ENCODE measurements at regions not wholly inside any gene's neighbourhood (a gene's known extent, or its start where the extent isn't known, plus 50 kb on each side); places are given as distances from the start of the nearest gene placed in this dataset.

GRCh38 chr3:166752214-166752613 lies 627.9 kb downstream of the ZBBX start:
- Histone ChIP-seq H4K20me1 (replicated peaks; ENCODE audit: control insufficient read depth, insufficient read depth, low read length) (no peaks in the 10 kb centered on the region), H3K27me3 (ENCODE audit: control insufficient read depth in 2 of 2, insufficient read depth in 2 of 2, low read length in 2 of 2) (no peaks in the 10 kb centered on the region), H3K4me2 (ENCODE audit: insufficient read depth, low read length) (no peak overlapping the region), H3K27ac (ENCODE audit: extremely low read depth, low read depth, low read length) (no peak overlapping the region), H3K9me1 (ENCODE audit: control insufficient read depth, insufficient read depth, low read length) (no peaks in the 10 kb centered on the region), H3K79me2 (ENCODE audit: control insufficient read depth, insufficient read depth, low read length) (no peaks in the 10 kb centered on the region), H3K4me3 (no peak overlapping the region), H2AFZ (ENCODE audit: low read depth, low read length) (no peak overlapping the region), H3K9me3 (replicated peaks; ENCODE audit: control insufficient read depth, insufficient read depth, low read depth, low read length) (no peaks in the 10 kb centered on the region), H3K9ac (ENCODE audit: insufficient read depth in 1 of 2, low read depth in 2 of 2, low read length in 2 of 2) (no peak overlapping the region), H3K36me3 (ENCODE audit: control insufficient read depth, insufficient read depth, low read length) (no peaks in the 10 kb centered on the region), H3K4me1 (replicated peaks in 1 of 2; ENCODE audit: control insufficient read depth in 2 of 2, insufficient read depth in 2 of 2, low read length in 2 of 2) (no peaks in the 10 kb centered on the region)
- intact Hi-C loops (cut with micrococcal nuclease): no loop called here
- WGBS (ENCODE audit: insufficient coverage, low coverage, missing lambda C conversion rate): 0% methylated on average over 2 of the region's 2 CpGs
- no TSS peak for BruUV-seq (replicated peaks)
- ATAC-seq (no peak), FAIRE-seq (no peak), DNase-seq (ENCODE audit: extremely low read depth in 1 of 4, low spot score in 3 of 4) (no peak)
- TF ChIP-seq NKRF (IDR thresholded peaks at IDR 0.05; ENCODE audit: borderline replicate concordance): no peak
- no peak for TF ChIP-seq NCOA2 (IDR thresholded peaks at IDR 0.05; ENCODE audit: partially characterized antibody in 2 of 2)
- TF ChIP-seq MED1 (CRISPR knock-in tag; IDR thresholded peaks at IDR 0.05; ENCODE audit: borderline replicate concordance): no peak
- no peak for TF ChIP-seq ZNF518B (CRISPR knock-in tag; IDR thresholded peaks at IDR 0.05)
- no peak for TF ChIP-seq CCNT2 (IDR thresholded peaks at IDR 0.05; ENCODE audit: borderline replicate concordance, extremely low read depth, insufficient read length, low read depth, low read length)
- TF ChIP-seq MXD1 (CRISPR knock-in tag; IDR thresholded peaks at IDR 0.05; ENCODE audit: borderline replicate concordance, poor library complexity, severe bottlenecking): no peak
- TF ChIP-seq SP1 (CRISPR knock-in tag; IDR thresholded peaks at IDR 0.05): no peak
- no peak for TF ChIP-seq ZNF253 (CRISPR knock-in tag; conservative IDR thresholded peaks at IDR 0.05)
- TF ChIP-seq DACH1 (IDR thresholded peaks at IDR 0.05; ENCODE audit: partially characterized antibody): no peak
- TF ChIP-seq HDAC8 (tag; IDR thresholded peaks at IDR 0.05): no peak
- ChIA-PET CTCF (ENCODE audit: low intra/inter-chr PET ratio) (no interaction called here), POLR2A (no interaction called here)
- in situ Hi-C loops (cut with MboI): no loop called here

Data from K562 (cell line).